H1 (cell line): ENCODE measurements at regions not wholly inside any gene's neighbourhood (a gene's known extent, or its start where the extent isn't known, plus 50 kb on each side); places are given as distances from the start of the nearest gene placed in this dataset.

Experiments used
- BCL11A ChIP-seq, 2 experiments: IDR thresholded peaks; one replicate each; pipeline ENCODE4 v1.6.1; 2011; ENCODE audit warnings: low read depth in 2 of 2, low read length in 2 of 2, mild to moderate bottlenecking in 2 of 2
- CHD1 ChIP-seq: IDR thresholded peaks from 2 replicates; pipeline ENCODE4 v1.6.1; 2012; ENCODE audit warnings: low read depth, low read length, improper control_type of control experiment
- EP300 ChIP-seq, 2 experiments: IDR thresholded peaks; 1 replicate in 1 of 2; 2 replicates in 1 of 2; pipeline ENCODE4 v1.6.1; 2011 to 2012; ENCODE audit warnings: low read depth in 2 of 2, low read length in 2 of 2, mild to moderate bottlenecking in 2 of 2, borderline replicate concordance in 1 of 2, inconsistent platforms in 1 of 2, moderate library complexity in 1 of 2
- EZH2 ChIP-seq: fragments of 200-600 bp; sonication (generic); IDR thresholded peaks from 2 replicates; pipeline ENCODE4 v1.7.1; 2012; ENCODE audit warnings: low read depth, mild to moderate bottlenecking, moderate library complexity, low read length, inconsistent platforms; ENCODE audit not compliant: severe bottlenecking
- FOSL1 ChIP-seq: IDR thresholded peaks from 2 replicates; pipeline ENCODE4 v1.6.1; 2011; ENCODE audit warnings: mild to moderate bottlenecking, low read depth, low read length, moderate library complexity; ENCODE audit not compliant: insufficient read depth
- JUND ChIP-seq: IDR thresholded peaks from 2 replicates; pipeline ENCODE4 v1.6.1; 2011; ENCODE audit warnings: mild to moderate bottlenecking, improper control_type of control experiment, low read length
- KDM1A ChIP-seq: fragments of 200-600, 300-600 bp; sonication (generic); IDR thresholded peaks from 2 replicates; pipeline ENCODE4 v1.7.1; 2016; ENCODE audit warnings: mild to moderate bottlenecking, low read length, borderline replicate concordance
- NRF1 ChIP-seq: IDR thresholded peaks from 2 replicates; pipeline ENCODE4 v1.6.1; 2011; ENCODE audit warnings: mild to moderate bottlenecking, low read depth, low read length, improper control_type of control experiment
- POLR2A ChIP-seq, 2 experiments: IDR thresholded peaks; 1 replicate in 1 of 2; 2 replicates in 1 of 2; pipeline ENCODE4 v1.6.1; 2011; ENCODE audit warnings: low read depth in 2 of 2, low read length in 2 of 2, mild to moderate bottlenecking in 2 of 2; ENCODE audit errors: control extremely low read depth in 1 of 2
- POLR2AphosphoS5 ChIP-seq: IDR thresholded peaks from 2 replicates; pipeline ENCODE4 v1.6.1; 2011; ENCODE audit warnings: low read depth, low read length
- RAD21 ChIP-seq, 2 experiments: IDR thresholded peaks in 1 of 2; conservative IDR thresholded peaks in 1 of 2; 2 replicates each; pipeline ENCODE4 v1.6.1; 2011; ENCODE audit warnings: low read depth in 2 of 2, low read length in 2 of 2, improper control_type of control experiment in 1 of 2, inconsistent platforms in 1 of 2, mild to moderate bottlenecking in 1 of 2, moderate library complexity in 1 of 2
- TEAD4 ChIP-seq: IDR thresholded peaks from 2 replicates; pipeline ENCODE4 v1.6.1; 2012; ENCODE audit warnings: low read depth, low read length, inconsistent platforms, mixed read lengths
- TF ChIP-seq, protein P1 (sequence below), 3 experiments: IDR thresholded peaks; 1 replicate in 2 of 3; 2 replicates in 1 of 3; pipeline versions ENCODE4 v1.5.1 to v1.6.1; 2011; ENCODE audit warnings: low read length in 3 of 3, mild to moderate bottlenecking in 3 of 3, inconsistent platforms in 2 of 3, low read depth in 1 of 3, moderate library complexity in 1 of 3; ENCODE audit not compliant: insufficient read depth in 1 of 3; ENCODE audit errors: control extremely low read depth in 1 of 3

DNA sequence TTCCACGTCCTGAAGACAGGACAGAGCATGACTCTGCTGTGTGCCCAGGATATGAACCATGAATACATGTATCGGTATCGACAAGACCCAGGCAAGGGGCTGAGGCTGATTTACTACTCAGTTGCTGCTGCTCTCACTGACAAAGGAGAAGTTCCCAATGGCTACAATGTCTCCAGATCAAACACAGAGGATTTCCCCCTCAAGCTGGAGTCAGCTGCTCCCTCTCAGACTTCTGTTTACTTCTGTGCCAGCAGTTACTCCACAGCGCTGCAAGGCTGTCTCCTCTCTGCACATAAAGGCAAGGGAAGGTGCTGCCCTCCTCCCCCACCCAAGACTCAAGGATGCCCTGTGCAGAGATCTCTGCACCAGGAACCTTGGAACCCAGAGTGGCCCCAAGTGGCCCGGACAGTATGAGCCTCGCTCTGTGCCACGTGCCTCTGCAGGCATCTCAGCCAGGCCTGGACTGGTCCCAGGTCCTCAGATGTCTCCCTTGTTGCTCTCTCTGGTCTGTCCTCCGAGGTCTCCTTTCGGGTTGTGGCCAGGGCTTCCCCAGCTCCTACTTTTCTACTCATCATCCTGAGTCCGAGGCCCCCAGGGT, 230.3 kb upstream of the PRSS58 start:
- TF ChIP-seq RAD21 (IDR thresholded peaks at IDR 0.05 in 1 of 2, conservative IDR thresholded peaks at IDR 0.05 in 1 of 2; ENCODE audit: low read depth in 2 of 2, low read length in 2 of 2) (no peak), KDM1A (no peak), EZH2 (no peak), POLR2A (IDR thresholded peaks at IDR 0.05; ENCODE audit: control extremely low read depth in 1 of 2, low read depth in 2 of 2, low read length in 2 of 2) (no peak), JUND (no peak), POLR2AphosphoS5 (no peak), NRF1 (no peak), CHD1 (no peak), EP300 (IDR thresholded peaks at IDR 0.05; ENCODE audit: borderline replicate concordance in 1 of 2, low read depth in 2 of 2, low read length in 2 of 2) (no peak), FOSL1 (no peak), TEAD4 (no peak), BCL11A (IDR thresholded peaks at IDR 0.05; ENCODE audit: low read depth in 2 of 2, low read length in 2 of 2) (no peak)
- TF ChIP-seq, protein P1, sequence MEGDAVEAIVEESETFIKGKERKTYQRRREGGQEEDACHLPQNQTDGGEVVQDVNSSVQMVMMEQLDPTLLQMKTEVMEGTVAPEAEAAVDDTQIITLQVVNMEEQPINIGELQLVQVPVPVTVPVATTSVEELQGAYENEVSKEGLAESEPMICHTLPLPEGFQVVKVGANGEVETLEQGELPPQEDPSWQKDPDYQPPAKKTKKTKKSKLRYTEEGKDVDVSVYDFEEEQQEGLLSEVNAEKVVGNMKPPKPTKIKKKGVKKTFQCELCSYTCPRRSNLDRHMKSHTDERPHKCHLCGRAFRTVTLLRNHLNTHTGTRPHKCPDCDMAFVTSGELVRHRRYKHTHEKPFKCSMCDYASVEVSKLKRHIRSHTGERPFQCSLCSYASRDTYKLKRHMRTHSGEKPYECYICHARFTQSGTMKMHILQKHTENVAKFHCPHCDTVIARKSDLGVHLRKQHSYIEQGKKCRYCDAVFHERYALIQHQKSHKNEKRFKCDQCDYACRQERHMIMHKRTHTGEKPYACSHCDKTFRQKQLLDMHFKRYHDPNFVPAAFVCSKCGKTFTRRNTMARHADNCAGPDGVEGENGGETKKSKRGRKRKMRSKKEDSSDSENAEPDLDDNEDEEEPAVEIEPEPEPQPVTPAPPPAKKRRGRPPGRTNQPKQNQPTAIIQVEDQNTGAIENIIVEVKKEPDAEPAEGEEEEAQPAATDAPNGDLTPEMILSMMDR (IDR thresholded peaks at IDR 0.05; ENCODE audit: control extremely low read depth in 1 of 3, insufficient read depth in 1 of 3, low read depth in 1 of 3, low read length in 3 of 3) = no peak
